ENCODE measurements at regions not wholly inside any gene's neighbourhood (a gene's known extent, or its start where the extent isn't known, plus 50 kb on each side); places are given as distances from the start of the nearest gene placed in this dataset.

- Histone ChIP-seq H3K36me3 (ENCODE audit: control insufficient read depth, insufficient read depth, low read length) (no peaks in the 10 kb centered on the region), H3K27me3 (ENCODE audit: control insufficient read depth, insufficient read depth, low read length) (no peaks in the 10 kb centered on the region), H3K4me1 (ENCODE audit: control insufficient read depth, insufficient read depth, low read length) (no peaks in the 10 kb centered on the region), H3K9me3 (ENCODE audit: control insufficient read depth, low read length) (no peaks in the 10 kb centered on the region), H3K9ac (ENCODE audit: low read length) (no peak overlapping the region), H3K4me3 (ENCODE audit: low read length) (no peak overlapping the region)
Measured at GRCh38 chr1:58305622-58306021, 240.9 kb downstream of the OMA1 start.

GRCh38 chr1:58304346-58304975 is 242.1 kb downstream of the OMA1 start:
- H3K9ac ChIP-seq (ENCODE audit: low read length), result no peak overlapping the region
- no peaks in the 10 kb centered on the region for H3K9me3 ChIP-seq (ENCODE audit: control insufficient read depth, low read length)
- H3K4me1 ChIP-seq (ENCODE audit: control insufficient read depth, insufficient read depth, low read length), result no peaks in the 10 kb centered on the region
- no peaks in the 10 kb centered on the region for H3K36me3 ChIP-seq (ENCODE audit: control insufficient read depth, insufficient read depth, low read length)
- no peaks in the 10 kb centered on the region for H3K27me3 ChIP-seq (ENCODE audit: control insufficient read depth, insufficient read depth, low read length)
- no peak overlapping the region for H3K4me3 ChIP-seq (ENCODE audit: low read length)

GRCh38 chr1:58303841-58304240 is 242.7 kb downstream of the OMA1 start:
- Histone ChIP-seq H3K9ac (ENCODE audit: low read length) (no peak overlapping the region), H3K36me3 (ENCODE audit: control insufficient read depth, insufficient read depth, low read length) (no peaks in the 10 kb centered on the region), H3K4me3 (ENCODE audit: low read length) (no peak overlapping the region), H3K9me3 (ENCODE audit: control insufficient read depth, low read length) (no peaks in the 10 kb centered on the region), H3K27me3 (ENCODE audit: control insufficient read depth, insufficient read depth, low read length) (no peaks in the 10 kb centered on the region), H3K4me1 (ENCODE audit: control insufficient read depth, insufficient read depth, low read length) (no peaks in the 10 kb centered on the region)

- Histone ChIP-seq H3K4me1 (ENCODE audit: control insufficient read depth, insufficient read depth, low read length) (no peaks in the 10 kb centered on the region), H3K9me3 (ENCODE audit: control insufficient read depth, low read length) (no peaks in the 10 kb centered on the region), H3K4me3 (ENCODE audit: low read length) (no peak overlapping the region), H3K9ac (ENCODE audit: low read length) (no peak overlapping the region), H3K36me3 (ENCODE audit: control insufficient read depth, insufficient read depth, low read length) (no peaks in the 10 kb centered on the region), H3K27me3 (ENCODE audit: control insufficient read depth, insufficient read depth, low read length) (no peaks in the 10 kb centered on the region)
Measured at GRCh38 chr1:58293388-58293787, 253.1 kb downstream of the OMA1 start.

GRCh38 chr1:58290685-58291372 is 255.7 kb downstream of the OMA1 start:
- no peak overlapping the region for H3K9ac ChIP-seq (ENCODE audit: low read length)

GRCh38 chr1:58288624-58289142 is 257.8 kb downstream of the OMA1 start:
- Histone ChIP-seq H3K36me3 (ENCODE audit: control insufficient read depth, insufficient read depth, low read length) (no peaks in the 10 kb centered on the region), H3K9ac (ENCODE audit: low read length) (no peak overlapping the region), H3K4me1 (ENCODE audit: control insufficient read depth, insufficient read depth, low read length) (no peaks in the 10 kb centered on the region), H3K4me3 (ENCODE audit: low read length) (no peak overlapping the region), H3K9me3 (ENCODE audit: control insufficient read depth, low read length) (no peaks in the 10 kb centered on the region), H3K27me3 (ENCODE audit: control insufficient read depth, insufficient read depth, low read length) (no peaks in the 10 kb centered on the region)

More at GRCh38 chr1:58290685-58291372, 255.7 kb downstream of the OMA1 start:
- Histone ChIP-seq H3K36me3 (ENCODE audit: control insufficient read depth, insufficient read depth, low read length) (no peaks in the 10 kb centered on the region), H3K4me3 (ENCODE audit: low read length) (no peak overlapping the region), H3K27me3 (ENCODE audit: control insufficient read depth, insufficient read depth, low read length) (no peaks in the 10 kb centered on the region), H3K4me1 (ENCODE audit: control insufficient read depth, insufficient read depth, low read length) (no peaks in the 10 kb centered on the region), H3K9me3 (ENCODE audit: control insufficient read depth, low read length) (no peaks in the 10 kb centered on the region)

- no peak overlapping the region for H3K9ac ChIP-seq (ENCODE audit: low read length)
- H3K9me3 ChIP-seq (ENCODE audit: control insufficient read depth, low read length), result no peaks in the 10 kb centered on the region
- no peaks in the 10 kb centered on the region for H3K4me1 ChIP-seq (ENCODE audit: control insufficient read depth, insufficient read depth, low read length)
- no peak overlapping the region for H3K4me3 ChIP-seq (ENCODE audit: low read length)
- H3K36me3 ChIP-seq (ENCODE audit: control insufficient read depth, insufficient read depth, low read length), result no peaks in the 10 kb centered on the region
- no peaks in the 10 kb centered on the region for H3K27me3 ChIP-seq (ENCODE audit: control insufficient read depth, insufficient read depth, low read length)
Measured at GRCh38 chr1:58287894-58288623, 258.5 kb downstream of the OMA1 start.

- no peaks in the 10 kb centered on the region for H3K9me3 ChIP-seq (ENCODE audit: control insufficient read depth, low read length)
Measured at GRCh38 chr1:58284225-58284510, 262.4 kb downstream of the OMA1 start.

GRCh38 chr1:58283388-58284224 is 262.9 kb downstream of the OMA1 start:
- H3K4me1 ChIP-seq (ENCODE audit: control insufficient read depth, insufficient read depth, low read length), result no peaks in the 10 kb centered on the region
- H3K9ac ChIP-seq (ENCODE audit: low read length), result no peak overlapping the region
- H3K4me3 ChIP-seq (ENCODE audit: low read length), result no peak overlapping the region
- no peaks in the 10 kb centered on the region for H3K9me3 ChIP-seq (ENCODE audit: control insufficient read depth, low read length)
- H3K27me3 ChIP-seq (ENCODE audit: control insufficient read depth, insufficient read depth, low read length), result no peaks in the 10 kb centered on the region
- no peaks in the 10 kb centered on the region for H3K36me3 ChIP-seq (ENCODE audit: control insufficient read depth, insufficient read depth, low read length)

More at GRCh38 chr1:58284225-58284510, 262.4 kb downstream of the OMA1 start:
- no peaks in the 10 kb centered on the region for H3K4me1 ChIP-seq (ENCODE audit: control insufficient read depth, insufficient read depth, low read length)
- no peaks in the 10 kb centered on the region for H3K27me3 ChIP-seq (ENCODE audit: control insufficient read depth, insufficient read depth, low read length)
- H3K9ac ChIP-seq (ENCODE audit: low read length), result no peak overlapping the region
- H3K36me3 ChIP-seq (ENCODE audit: control insufficient read depth, insufficient read depth, low read length), result no peaks in the 10 kb centered on the region
- no peak overlapping the region for H3K4me3 ChIP-seq (ENCODE audit: low read length)

GRCh38 chr1:58282623-58283387 is 263.7 kb downstream of the OMA1 start:
- no peak overlapping the region for H3K4me3 ChIP-seq (ENCODE audit: low read length)
- H3K4me1 ChIP-seq (ENCODE audit: control insufficient read depth, insufficient read depth, low read length), result no peaks in the 10 kb centered on the region
- H3K9me3 ChIP-seq (ENCODE audit: control insufficient read depth, low read length), result no peaks in the 10 kb centered on the region
- no peaks in the 10 kb centered on the region for H3K27me3 ChIP-seq (ENCODE audit: control insufficient read depth, insufficient read depth, low read length)
- H3K9ac ChIP-seq (ENCODE audit: low read length), result no peak overlapping the region
- no peaks in the 10 kb centered on the region for H3K36me3 ChIP-seq (ENCODE audit: control insufficient read depth, insufficient read depth, low read length)

- H3K4me3 ChIP-seq (ENCODE audit: low read length), result no peak overlapping the region
- no peak overlapping the region for H3K9ac ChIP-seq (ENCODE audit: low read length)
- H3K27me3 ChIP-seq (ENCODE audit: control insufficient read depth, insufficient read depth, low read length), result no peaks in the 10 kb centered on the region
- H3K36me3 ChIP-seq (ENCODE audit: control insufficient read depth, insufficient read depth, low read length), result no peaks in the 10 kb centered on the region
- no peaks in the 10 kb centered on the region for H3K4me1 ChIP-seq (ENCODE audit: control insufficient read depth, insufficient read depth, low read length)
- no peaks in the 10 kb centered on the region for H3K9me3 ChIP-seq (ENCODE audit: control insufficient read depth, low read length)
Measured at GRCh38 chr1:58266242-58266641, 280.3 kb downstream of the OMA1 start.
